NOMO-1 (cell line): ENCODE measurements at regions not wholly inside any gene's neighbourhood (a gene's known extent, or its start where the extent isn't known, plus 50 kb on each side); places are given as distances from the start of the nearest gene placed in this dataset.

Source experiments
- DNase-seq, 2 experiments: peaks; one replicate each; lab custom pipeline; 2025; ENCODE audit not compliant: unreplicated experiment in 2 of 2; lab: John Stamatoyannopoulos, UW

DNA sequence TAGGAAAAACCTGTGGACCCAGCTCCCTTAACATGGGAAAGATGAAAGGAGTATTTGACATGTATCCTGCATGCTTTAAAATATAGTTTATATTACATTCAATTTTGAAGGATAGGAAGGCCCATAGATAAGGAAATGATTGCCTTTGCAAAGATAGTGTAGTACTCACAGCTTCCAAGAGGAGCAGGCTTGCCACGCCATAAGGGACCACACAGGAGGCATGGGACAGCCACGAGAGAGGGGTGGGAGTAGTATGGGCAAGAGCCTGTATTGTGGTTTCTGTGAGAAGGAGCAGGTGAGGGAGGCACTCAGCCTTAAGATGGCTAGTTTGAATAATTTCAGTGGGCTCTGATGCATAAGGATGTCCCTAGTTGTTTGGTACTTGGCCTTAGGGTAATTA lies 740.3 kb downstream of the SATB2 start:
- DNase-seq = no peak

DNA sequence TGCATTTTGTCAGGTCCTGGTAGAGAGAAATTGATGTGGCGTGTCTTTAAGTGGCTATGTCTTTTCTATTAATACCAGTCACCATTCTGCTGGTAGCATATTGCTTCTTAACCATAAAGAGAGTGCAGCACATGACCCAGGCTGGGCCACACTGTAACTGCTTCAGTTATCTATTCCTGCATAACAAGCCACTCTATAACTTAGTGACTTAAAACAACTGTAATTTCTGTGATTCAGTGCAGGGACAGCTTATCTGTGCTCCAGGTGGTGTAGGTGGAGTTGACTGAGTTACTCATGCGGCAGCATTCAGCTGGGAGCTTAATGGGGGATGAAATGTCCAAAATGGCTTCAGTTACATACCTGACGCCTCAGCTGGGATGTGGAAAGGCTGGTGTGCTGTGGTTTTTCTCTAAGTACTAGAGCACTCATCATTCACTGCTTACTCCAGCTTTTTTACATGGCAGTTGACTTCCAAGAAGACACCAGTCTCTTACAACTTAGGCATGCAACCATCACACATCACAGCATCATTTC lies 742.4 kb downstream of the SATB2 start:
- no peak for DNase-seq

DNA sequence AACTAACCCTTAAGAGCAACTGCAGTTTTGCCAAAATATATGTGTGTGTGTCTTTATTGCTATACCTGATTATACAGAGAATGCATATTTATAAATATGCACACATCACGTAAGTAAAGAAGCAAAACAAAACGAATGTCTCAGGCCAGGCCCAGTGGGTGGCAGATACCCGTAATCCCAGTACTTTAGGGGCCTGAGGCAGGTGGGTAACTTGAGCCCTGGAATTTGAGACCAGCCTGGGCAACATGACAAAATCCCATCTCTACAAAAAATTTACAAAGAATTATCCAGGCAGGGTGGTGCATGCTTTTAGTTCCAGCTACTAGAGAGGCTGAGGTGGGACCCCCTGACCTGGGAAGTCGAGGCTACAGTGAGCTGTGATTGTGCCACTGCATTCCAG lies 745.3 kb downstream of the SATB2 start:
- no peak for DNase-seq

DNA sequence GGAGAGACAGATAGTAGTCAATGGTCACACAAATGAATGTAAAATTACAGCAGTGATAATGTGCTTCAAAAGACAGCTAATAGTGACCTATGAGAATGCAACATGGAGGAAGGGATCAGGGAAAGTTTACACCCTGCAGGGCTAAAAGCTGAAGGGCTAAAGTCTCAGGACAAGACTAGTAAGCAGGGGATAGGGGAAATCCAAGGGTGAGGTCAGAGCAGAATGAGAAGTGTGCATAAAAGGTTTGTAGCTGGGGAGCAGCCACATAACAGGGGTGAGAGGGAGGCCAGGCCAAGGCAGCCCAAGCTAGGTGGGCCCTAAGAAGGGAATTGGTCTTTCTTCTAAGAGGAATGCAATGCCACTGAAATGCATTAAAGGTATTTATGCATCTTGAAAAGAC lies 746.3 kb downstream of the SATB2 start:
- no peak for DNase-seq

DNA sequence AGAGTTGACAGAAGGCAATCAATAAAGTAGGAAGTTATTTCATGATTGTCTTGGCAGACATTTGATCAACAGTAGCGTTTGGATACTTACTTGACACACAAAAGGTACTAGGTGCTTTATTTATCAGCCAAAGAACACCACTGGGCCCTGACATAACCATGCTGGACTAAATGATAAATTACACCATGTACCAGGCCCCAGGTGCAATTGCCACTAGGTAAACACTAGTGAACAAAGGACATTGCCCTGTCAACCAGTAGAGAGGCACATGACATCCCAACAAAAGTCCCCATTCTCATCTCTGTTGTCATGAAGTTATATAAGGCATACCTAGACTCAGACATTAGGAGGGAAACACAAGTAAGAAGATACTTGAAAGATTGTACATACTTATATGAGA lies 747.2 kb downstream of the SATB2 start:
- no peak for DNase-seq

DNA sequence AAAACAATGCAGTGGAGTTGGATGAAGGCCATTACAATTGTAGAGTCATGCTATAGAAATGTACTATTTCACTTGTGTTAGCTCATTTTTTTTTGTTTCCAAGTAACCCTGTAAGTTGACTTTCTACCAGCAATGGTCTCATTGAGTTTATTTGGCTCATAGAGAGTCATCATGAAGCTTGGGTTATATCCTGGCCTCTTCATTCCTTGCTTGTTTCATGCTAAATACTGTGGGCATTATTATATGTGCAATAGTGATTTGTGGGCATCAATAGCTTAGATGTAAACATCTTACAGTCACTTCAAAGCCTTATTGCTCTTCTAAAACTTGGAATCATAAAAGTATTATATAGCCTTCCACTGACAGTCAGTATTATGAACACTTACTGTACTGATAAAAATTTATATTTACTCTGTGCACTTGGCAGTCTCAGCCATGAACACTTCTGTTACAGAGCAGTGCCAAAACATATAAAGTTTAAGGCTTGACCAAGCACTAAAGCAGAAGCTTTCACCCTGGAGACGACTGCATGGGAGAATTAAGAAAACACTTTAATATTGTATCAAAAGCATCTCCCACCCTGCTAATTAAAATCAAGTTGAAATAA lies 751.2 kb downstream of the SATB2 start:
- no peak for DNase-seq

DNA sequence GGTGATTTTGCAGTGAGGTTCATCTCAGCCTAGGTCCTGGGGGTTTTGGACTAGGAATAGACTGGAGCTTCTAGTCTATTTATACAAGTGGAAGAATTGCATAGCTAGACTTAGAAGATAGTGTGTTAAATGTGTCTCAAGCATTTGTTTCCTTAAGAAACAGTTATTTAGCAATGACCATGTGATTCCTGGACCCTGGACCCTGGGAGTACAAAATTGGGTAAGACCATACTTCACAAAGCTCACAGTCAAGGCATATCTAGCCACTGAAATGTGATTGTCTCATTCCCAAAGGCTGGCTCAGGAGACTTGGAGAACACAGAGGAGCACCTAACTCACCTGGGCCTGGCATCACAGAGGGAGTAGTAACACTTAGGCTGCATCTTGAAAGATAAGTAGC lies 754.5 kb downstream of the SATB2 start:
- DNase-seq = no peak

DNA sequence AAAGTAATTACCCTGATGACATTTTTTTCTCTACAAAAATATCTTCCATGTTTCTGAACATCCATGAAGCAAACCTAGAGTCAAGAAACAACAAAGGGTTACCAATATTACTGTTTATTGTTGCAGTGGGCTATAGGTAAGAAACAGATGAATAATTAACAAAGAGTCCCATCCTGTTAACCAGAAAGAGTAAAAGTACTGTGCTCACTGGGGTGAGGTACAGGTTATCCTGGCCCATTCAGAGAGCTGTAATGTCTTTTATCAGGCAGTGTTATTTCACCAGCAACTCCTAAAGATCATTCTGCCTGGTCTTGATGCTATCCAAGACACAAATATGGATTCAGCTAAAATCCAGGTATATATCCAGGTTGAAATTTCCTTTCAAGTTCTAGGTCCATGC lies 754.9 kb downstream of the SATB2 start:
- no peak for DNase-seq

DNA sequence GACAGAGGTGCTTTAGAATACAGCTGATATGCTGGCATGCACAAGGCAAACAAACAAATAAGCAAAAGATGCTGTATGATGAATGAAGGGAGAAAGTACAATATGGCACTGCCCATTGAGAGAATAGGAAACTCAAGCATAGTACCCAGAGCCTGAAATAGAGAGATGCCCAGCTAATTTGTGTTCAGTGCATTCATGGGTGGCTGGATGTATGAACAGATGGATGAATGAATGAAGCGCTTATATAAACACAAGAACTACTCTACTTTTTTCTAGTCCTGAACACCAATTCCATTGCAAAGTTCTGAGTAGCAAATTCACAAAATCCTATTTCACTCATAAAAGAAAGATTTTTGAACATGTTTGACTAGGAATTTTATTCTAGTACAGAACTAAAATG lies 756.3 kb downstream of the SATB2 start:
- DNase-seq = no peak

DNA sequence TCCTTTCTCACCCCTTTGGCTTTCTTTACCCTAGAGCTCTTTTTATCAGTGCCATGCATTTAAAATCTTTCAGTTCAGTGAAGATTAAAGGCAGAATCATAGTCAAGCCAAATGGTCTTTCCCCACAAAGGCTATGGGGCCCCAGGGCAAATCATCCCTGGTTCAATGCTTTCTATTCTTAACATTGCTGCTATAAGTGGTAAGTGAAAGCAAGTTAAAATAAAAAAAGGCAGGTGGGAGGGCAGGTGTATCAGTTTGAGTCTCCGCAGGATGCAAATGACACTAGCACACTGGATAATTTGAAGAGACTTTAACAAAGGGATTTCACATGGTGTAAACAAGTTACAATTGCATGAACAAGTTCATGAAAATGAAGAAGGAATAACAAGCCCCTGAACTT lies 757.4 kb downstream of the SATB2 start:
- DNase-seq = no peak

DNA sequence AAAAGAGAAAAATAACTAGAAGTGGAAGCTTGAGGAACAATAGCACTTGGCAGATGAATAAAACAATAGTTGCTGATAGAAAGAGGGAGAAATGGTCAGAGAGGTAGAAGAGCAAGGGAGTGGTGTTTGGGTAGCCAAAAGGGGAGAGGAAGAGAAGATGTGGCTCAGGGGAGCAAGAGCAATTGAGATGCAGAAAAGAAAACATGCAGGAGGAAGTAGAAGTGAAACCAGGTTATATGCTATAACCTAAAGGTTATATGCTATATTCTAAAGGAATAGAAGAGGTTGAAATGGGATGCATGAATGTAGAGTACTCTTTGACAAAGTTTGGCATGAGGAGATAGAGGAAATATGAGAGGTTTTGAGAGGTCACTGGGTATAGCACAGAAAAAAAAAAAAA lies 759.5 kb downstream of the SATB2 start:
- DNase-seq = peak; percentile 24 to 43

DNA sequence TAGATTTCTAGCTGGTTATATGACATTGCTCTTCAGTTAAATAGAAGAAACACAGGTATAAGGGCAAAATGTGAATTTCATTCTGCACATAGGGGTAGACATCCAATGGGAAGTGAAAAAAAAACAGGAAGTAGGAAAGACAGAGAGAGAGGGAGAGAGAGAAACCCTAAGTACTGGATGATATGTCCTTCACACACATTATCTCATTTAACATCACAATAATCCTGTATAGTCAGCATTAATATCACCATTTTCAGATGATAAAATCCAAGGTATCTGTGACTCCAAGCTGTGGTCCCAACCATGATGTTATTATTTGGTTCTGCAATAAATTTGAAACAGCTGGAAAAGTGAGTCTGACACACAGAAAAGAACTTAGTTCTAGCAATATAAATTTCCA lies 759.9 kb downstream of the SATB2 start:
- no peak for DNase-seq

DNA sequence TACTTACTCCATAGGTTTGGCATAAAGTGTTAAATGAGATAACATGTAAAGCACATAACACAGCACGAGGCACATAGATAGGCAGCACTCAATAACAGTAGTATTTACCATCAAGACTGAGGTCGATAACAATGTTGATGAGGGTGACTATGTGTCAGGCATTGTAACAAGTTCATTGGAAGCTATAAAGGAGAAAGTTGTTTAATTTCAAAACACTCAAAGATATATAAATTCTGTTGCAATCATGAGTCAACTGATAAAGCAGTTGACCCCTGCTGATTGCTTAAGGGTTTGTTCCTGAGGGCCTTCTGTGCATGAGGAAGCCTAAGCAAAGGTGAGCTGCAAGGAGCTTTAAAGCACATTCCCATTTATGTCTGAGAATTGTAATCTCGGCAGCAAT lies 760.5 kb downstream of the SATB2 start:
- peak; percentile 3 for DNase-seq

DNA sequence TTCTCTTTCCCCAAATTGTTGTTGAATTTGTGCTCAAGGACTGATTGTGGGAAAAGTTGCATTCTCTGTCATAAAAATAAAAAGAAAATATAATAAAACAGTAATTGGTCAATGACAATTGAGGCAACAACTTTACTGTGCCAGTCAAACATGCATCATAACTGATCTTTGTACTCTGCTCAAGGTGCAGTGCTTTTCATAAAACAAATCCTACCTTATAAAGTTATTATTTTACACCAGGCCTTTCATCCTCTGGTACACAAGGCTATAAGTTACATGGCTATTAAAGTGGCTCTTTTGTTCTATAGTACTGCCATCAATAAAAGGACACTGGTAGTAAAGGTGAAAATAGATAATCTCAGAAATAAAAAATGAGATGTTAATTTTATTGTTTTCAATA lies 761.9 kb downstream of the SATB2 start:
- no peak for DNase-seq

DNA sequence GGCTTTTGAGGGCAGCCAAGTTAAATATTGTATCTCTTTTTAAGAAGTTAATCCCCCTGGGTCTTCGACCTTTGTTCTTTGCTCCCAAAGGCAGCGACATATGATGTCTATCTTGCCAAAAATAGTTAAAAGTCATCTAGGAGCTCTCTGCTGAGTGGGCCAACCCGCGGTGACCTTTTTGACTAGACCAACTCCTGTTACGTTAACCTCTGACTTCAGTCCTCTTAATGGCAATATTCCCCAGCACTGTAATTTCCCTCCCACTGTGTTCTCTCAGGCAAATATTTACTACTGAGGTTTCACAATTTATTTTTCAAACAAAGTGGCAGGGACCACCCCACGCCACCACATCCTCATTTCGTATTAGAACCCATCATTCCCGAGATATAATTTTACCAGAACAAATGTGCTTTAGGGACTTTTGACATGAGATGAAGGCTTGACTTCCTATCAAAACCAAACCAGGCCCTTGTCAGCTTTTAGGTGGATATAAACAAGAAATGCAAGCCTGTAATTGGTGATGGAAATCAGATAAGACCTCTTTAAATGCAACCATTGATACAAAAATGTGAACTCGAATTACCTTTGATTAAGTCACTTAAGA lies 764.7 kb downstream of the SATB2 start:
- no peak for DNase-seq

DNA sequence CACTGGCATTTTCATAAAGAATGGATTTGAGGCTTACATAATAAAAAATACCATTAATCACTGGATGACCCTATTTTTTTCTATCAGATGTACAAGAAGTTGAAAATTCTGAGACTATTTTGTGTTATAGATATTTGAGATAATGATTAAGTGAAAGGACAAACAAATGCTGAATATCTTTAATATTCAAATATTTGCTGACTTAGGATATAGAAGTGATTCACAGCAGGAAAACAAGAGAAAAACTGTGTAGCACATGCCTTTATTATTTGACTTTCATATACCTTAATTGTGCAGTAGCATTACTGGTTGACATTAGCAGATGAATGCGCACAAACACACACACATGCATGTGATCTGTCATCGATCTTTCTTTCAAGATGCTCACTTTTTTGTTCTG lies 766.5 kb downstream of the SATB2 start:
- no peak for DNase-seq

DNA sequence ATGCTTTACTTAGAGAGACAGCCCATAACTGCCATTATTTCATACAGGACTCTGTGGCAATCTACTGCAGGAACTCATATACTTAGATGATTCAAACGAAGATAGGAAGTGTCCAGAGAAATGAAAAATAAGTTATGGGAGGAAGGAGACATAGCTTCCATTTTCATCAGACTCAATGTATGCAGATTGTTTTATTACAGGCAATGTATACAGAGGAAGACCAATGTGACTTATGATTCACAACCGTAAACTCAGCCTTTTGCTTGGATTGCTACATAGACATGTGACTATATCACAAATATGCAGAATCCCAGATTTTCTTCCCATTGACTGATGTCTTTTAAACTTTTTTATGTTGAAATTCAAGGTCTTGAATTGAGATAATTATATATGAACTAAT lies 793.4 kb downstream of the SATB2 start:
- no peak for DNase-seq

DNA sequence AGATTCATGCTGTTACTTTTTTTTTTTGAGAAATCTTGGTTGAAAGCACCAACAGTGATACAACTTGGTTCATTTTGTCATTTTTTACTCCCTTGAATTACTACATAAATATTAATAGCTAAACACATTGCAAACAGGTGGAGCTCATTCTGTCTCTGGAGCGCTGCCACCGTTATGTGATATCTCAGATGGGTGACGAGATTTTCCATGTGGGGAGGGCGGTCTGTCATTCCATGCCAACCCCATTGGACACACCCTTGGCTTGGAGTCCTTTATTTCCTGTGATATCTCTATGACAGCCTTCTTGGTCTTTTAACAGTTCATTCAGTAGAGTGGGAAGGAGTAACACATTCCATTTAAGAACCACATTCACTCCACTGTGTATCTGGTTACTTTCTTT lies 794.8 kb downstream of the SATB2 start:
- no peak for DNase-seq

DNA sequence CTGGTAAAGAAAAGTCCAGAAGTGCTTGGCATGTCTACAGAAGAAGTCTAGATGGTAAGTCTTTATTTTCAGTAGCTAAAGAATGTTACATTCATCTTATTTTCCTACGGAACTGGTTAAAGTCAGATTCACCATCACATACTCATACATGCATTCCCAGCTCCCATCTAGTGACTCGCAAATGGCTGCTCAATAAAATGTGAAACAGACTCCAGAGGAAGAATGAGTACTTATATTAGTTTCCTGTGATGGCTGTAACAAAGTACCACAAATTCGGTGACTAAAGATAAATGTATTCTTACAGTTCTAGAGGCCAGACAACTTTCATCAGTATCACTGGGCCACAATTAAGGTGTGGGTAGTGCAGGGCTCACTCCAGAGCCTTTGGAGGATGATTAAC lies 797.2 kb downstream of the SATB2 start:
- no peak for DNase-seq

DNA sequence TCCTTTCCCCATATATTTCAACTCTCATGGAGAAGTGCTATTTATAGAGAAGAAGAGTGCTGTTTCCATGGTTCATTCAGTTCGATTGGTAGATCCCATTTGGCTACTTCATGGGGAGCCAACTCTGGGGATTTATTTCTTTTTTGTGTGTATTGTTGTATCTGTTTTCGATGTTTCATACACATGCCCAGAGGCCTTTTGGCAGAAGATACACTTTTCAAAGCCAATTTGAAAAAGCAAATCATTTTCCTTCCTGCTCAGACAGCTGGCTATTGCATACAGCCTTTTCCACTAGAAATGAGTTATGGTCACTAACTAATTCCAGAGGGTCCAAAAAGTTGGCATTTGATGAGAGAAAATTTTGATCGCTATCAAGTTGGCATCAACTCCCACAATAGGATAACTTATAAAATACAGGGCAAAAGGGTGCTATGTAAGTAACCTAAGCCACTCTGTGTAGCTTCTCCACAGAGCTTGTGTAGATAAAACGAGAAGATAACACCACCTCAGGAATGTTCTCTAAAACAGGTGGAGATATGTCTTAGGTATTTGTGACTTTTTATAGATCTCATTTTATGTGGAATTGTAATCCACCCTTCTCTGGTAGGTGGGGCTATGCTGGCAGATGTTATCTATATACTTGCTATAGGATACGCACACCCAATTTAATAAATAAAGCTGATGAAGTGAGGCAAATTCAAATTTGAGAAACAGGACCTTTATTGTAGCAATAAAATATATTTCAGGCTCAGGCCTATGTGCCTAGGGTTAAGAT lies 798.5 kb downstream of the SATB2 start:
- DNase-seq = no peak

DNA sequence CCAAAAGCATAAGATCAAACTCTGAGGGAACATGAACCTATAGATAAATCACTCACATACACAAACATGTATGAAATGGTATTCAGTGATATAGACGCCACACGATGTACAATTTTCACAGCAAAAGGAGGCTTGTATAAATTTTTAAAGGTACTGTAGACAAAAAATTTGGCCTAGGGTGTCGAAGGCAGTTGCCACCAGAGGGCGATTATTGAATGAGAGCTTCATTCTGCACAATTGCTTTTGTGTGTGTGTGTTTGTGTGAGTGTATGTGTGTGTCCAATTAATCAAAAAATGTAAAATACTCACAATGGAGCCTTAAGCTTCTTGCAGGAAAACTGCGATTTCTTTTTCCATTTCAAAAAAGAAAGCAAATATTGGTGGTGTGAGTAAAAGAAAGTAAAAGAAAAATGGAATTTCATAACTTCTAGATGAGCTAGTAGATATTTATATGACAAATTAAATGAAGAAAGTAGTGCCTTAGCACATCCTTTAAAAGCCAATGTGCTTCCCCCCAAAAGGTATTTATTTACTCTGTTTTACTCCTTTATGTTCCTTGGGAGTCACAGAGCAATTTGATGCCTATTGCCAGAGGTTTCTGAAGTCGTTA lies 800.1 kb downstream of the SATB2 start:
- peak; percentile 3 to 20 for DNase-seq

DNA sequence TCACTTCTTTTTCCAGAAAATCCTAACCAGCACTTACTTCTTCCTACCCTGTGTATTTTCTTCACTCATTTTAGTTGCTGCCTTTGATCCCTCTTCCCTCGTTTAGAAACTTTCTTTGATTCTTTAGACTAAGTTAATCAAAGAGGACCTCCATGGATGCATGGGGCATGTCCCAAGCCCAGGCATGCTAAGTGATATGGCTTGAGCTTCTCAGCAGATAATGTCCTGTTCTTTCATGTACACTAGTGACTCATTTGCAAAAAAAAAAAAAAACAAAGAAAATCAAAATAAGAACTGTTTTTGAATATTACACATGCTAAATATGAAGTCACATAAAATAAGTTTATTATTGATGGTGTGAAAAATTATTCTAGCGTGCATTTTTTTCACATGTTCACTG lies 800.9 kb downstream of the SATB2 start:
- no peak for DNase-seq
